Mesodermal cell (in vitro differentiated cells): ENCODE measurements at regions not wholly inside any gene's neighbourhood (a gene's known extent, or its start where the extent isn't known, plus 50 kb on each side); places are given as distances from the start of the nearest gene placed in this dataset.

Experiments used
- H3K27ac ChIP-seq: 2 replicates; pipeline ENCODE4 v1.7.0; 2013; ENCODE audit warnings: mild to moderate bottlenecking, low read depth, low read length, moderate library complexity; ENCODE audit not compliant: severe bottlenecking
- H3K36me3 ChIP-seq: 2 replicates; pipeline ENCODE4 v1.7.1; 2013; ENCODE audit warnings: mild to moderate bottlenecking, low read length, moderate library complexity; ENCODE audit not compliant: control insufficient read depth, insufficient read depth
- H3K4me1 ChIP-seq: one replicate; pipeline ENCODE4 v1.7.1; 2013; ENCODE audit warnings: mild to moderate bottlenecking, low read length; ENCODE audit not compliant: insufficient read depth, control insufficient read depth, poor library complexity, severe bottlenecking
- H3K4me3 ChIP-seq: 2 replicates; pipeline ENCODE4 v1.7.0; 2013; ENCODE audit warnings: low read length, control low read depth, mild to moderate bottlenecking; ENCODE audit not compliant: insufficient read depth, poor library complexity, severe bottlenecking; ENCODE audit errors: extremely low read depth
- H3K9me3 ChIP-seq: 2 replicates; pipeline ENCODE4 v1.7.1; 2013; ENCODE audit warnings: mild to moderate bottlenecking, low read length, moderate library complexity; ENCODE audit not compliant: control insufficient read depth
- WGBS, 2 experiments: methylation state at CpG; one replicate each; pipeline ENCODE4 v1.1.5; 2013; ENCODE audit warnings: missing lambda C conversion rate in 2 of 2; ENCODE audit not compliant: insufficient coverage in 2 of 2; 5-methylcytosine and 5-hydroxymethylcytosine counted together

DNA sequence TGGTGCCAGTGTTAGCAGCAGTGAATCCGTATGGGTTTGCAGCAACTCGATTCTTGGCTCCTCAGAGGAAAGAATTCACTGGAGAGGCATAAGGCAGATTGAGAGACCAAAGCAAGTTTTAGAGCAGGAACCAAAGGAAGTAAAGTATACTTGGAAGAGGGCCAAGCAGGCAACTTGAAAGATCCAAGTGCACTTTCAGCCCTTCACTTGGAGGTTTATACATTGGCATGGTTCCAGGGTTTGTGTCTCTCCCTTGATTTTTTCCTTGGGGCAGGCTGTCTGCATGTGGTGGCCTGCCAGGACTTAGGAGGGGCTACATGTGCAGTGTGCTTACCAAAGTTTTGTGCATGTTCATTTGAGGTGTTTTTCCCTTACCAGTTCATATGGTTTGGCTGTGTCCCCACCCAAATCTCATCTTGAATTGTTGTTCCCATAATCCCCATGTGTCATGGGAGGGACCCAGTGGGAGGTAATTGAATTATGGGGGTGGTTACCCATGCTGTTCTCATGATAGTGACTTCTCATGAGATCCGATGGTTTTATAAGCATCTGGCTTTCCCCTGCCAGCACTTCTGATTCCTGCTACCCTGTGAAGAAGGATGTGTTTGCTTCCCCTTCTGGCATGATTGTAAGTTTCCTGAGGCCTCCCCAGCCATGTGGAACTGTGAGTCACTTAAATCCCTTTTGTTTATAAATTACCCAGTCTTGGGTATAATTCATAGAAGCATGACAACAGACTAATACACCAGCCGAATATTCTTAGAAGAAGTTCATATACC lies 86.2 kb upstream of the TSPAN5 start:
- no peaks in the 10 kb centered on the region for H3K9me3 ChIP-seq
- 88 to 95% methylated on average over 3 to 4 of the region's 4 CpGs for WGBS, 2 experiments
- peaks cover 5% of the 10 kb centered on the region for H3K4me1 ChIP-seq
- no peak overlapping the region for H3K27ac ChIP-seq
- no peaks in the 10 kb centered on the region for H3K36me3 ChIP-seq
- H3K4me3 ChIP-seq, result no peak overlapping the region

DNA sequence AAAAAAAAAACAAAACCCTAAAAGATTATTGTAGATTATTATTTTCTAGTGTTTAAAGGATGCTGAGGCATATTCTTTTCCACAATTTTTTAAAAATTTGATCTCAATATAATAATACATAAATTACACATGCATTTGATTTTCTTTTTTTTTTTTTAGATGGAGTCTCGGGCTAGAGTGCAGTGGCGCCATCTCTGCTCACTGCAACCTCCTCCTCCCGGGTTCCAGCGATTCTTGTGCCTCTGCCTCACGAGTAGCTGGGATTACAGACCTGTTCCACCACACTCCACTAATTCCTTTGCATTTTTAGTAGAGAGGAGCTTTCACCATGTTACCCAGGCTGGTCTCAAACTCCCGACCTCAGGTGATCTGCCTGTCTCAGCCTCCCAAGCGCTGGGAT lies 83.5 kb upstream of the TSPAN5 start:
- no peaks in the 10 kb centered on the region for H3K36me3 ChIP-seq
- WGBS, 2 experiments, result 67 to 75% methylated on average over 4 to 5 of the region's 7 CpGs
- no peaks in the 10 kb centered on the region for H3K9me3 ChIP-seq
- H3K4me3 ChIP-seq, result no peak overlapping the region
- no peaks in the 10 kb centered on the region for H3K4me1 ChIP-seq
- no peak overlapping the region for H3K27ac ChIP-seq

DNA sequence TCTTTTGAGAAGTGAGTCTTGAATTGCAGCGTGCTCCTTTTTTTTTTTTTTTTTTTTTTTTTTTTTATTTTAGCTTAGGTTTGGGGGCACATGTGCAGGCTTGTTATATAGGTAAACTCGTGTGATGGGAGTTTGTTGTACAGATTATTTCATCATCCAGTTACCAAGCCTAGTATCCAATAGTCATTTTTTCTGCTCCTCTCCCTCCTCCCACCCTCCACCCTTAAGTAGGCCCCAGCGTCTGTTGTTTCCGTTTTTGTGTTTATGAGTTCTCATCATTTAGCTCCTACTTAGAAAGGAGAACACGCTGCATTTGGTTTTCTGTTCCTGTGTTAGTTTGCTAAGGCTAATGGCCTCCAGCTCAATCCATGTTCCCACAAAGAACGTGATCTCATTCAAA lies 81.3 kb upstream of the TSPAN5 start:
- Histone ChIP-seq H3K27ac (no peak overlapping the region), H3K36me3 (no peaks in the 10 kb centered on the region), H3K9me3 (no peaks in the 10 kb centered on the region), H3K4me1 (no peaks in the 10 kb centered on the region), H3K4me3 (no peak overlapping the region)
- 75 to 92% methylated on average over 2 of the region's 6 CpGs for WGBS, 2 experiments

DNA sequence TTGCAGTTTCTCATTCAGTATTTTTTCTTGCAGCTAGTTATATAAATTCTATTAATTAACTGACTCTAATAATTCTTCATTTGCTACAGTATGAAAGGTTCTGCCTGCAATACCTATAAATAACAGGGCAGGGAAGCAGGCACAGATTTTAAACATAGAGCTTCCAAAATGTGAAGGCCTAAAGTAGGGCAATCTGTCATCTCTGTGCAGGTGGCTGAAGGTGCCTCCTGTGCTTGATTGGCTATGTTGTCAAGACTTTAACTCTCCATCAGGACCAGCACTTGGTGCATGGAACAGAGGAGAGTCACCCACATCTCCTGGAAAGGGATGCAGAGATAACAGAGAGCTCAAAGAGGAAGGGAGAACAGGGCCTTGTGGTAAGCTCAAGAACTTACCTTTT lies 75.2 kb upstream of the TSPAN5 start:
- Histone ChIP-seq H3K9me3 (no peaks in the 10 kb centered on the region), H3K4me1 (peaks cover 8% of the 10 kb centered on the region), H3K4me3 (no peak overlapping the region), H3K36me3 (no peaks in the 10 kb centered on the region), H3K27ac (no peak overlapping the region)

DNA sequence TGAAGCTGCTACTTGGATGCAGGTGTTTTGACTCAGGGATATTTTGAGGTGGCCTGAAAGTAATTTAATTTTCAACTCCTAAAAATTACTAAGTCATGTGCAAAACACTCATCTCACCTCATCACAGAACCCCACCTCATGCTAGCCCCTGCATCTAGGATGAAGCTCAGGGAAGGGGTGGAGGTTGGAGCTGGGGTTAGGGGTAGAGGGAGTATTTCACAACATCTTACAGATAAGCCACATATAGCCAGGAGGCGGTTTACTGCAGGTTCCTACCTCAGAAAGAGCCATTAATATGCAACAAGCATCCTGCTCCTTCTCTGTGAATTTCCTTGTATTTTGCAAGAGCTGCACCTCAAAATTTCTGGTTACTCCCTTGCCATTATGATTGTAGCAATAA lies 70.5 kb upstream of the TSPAN5 start:
- Histone ChIP-seq H3K27ac (peak overlapping the region; percentile 70), H3K36me3 (no peaks in the 10 kb centered on the region), H3K4me1 (peaks cover 16% of the 10 kb centered on the region), H3K4me3 (no peak overlapping the region), H3K9me3 (no peaks in the 10 kb centered on the region)
- WGBS, 2 experiments, result no CpG with 5 or more reads among the region's 1 CpG

DNA sequence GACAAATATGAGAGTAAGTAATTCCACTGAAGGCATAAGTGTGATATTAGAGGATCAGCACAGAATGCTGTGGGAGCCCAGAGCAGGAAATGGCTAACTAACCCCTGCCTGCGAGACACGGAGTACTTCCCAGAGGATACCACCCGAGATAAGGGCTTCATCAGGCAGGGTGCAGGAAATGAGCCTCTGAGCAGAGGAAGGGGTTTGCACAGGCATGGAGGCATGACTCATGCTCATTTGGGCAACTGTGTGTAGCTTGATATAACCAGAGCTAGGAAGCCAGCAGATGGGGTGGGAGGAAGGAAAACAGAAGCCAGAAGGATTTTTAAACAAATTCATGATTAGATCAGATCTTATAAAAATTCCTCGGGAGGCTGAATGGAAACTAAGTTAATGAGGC lies 70.0 kb upstream of the TSPAN5 start:
- H3K4me3 ChIP-seq, result no peak overlapping the region
- WGBS, 2 experiments, result 18 to 48% methylated on average over 3 to 4 of the region's 4 CpGs
- H3K27ac ChIP-seq, result peak overlapping the region; percentile 70
- no peaks in the 10 kb centered on the region for H3K9me3 ChIP-seq
- peaks cover 16% of the 10 kb centered on the region for H3K4me1 ChIP-seq
- H3K36me3 ChIP-seq, result no peaks in the 10 kb centered on the region

DNA sequence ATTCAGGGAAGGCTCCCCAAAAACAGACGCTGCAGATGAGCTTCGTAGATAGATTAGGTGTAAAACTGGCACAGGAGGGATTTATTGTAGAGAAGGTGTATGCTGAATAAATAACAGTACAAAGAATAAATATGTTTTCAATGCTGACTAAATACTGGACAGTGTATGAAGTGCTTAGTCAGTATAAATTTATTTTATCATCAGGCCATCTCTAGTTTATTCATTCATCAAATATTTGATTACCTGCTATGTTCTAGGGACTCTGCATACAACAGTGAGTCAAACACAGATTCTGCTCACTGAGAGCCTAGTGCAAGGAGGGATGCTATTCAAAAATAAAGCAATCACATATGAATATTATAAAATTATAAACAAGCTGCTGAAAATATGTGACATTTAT lies 63.6 kb upstream of the TSPAN5 start:
- no peaks in the 10 kb centered on the region for H3K9me3 ChIP-seq
- no peaks in the 10 kb centered on the region for H3K4me1 ChIP-seq
- H3K4me3 ChIP-seq, result no peak overlapping the region
- H3K36me3 ChIP-seq, result no peaks in the 10 kb centered on the region
- WGBS, 2 experiments, result 100% methylated on average over 1 of the region's 2 CpGs; no CpG with 5 or more reads in 1 of the 2 experiments
- H3K27ac ChIP-seq, result no peak overlapping the region

DNA sequence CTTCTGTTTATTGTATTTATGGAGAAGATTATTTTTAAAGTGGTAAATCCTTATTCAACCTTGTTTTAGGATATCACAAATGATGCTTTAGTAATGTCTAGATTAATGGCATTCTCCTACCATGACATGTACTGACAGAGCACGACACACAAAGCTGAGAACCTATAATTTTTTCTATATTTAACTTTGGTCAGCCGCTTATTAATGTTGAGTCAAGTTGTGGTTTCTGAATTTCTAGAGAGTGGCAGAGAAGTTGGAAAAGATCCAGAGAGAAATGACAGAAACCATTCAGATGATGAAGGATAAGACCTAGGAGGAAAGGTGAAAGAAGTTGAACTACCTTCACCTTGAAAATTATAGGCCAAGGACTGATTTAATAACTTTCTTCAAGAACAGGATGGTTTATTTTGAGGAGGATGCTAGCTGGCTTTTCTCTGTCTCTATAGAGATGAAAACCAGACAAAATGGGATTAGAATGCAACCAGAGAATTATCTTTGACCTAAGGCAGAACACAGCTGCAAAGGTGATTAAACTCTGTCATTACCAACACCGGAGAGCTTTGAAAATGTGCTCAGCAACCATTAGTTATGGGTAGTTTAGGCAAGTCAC lies 62.6 kb upstream of the TSPAN5 start:
- Histone ChIP-seq H3K9me3 (no peaks in the 10 kb centered on the region), H3K4me3 (no peak overlapping the region), H3K4me1 (no peaks in the 10 kb centered on the region), H3K36me3 (no peaks in the 10 kb centered on the region), H3K27ac (no peak overlapping the region)
- WGBS, 2 experiments, result 86% methylated on average over 1 of the region's 3 CpGs; no CpG with 5 or more reads in 1 of the 2 experiments

DNA sequence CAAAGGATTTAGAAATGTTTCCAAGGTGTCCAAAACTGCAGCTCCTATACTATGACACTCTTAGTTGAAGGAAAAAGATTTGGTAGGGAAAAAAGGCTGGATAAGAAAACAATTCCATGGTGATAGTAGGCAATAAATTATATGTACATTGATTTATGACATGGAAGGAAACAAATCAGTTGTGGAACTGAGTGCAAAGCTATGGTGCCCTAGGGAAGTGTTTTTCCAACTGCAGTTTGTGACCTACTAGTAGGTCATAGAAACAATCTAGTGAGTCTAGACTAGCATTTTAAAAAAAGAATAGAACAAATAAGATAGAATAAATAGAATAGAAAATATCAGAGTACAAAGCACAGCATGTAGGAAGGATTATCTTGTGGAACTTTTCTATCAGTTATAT lies 58.4 kb upstream of the TSPAN5 start:
- Histone ChIP-seq H3K4me1 (no peaks in the 10 kb centered on the region), H3K36me3 (no peaks in the 10 kb centered on the region), H3K9me3 (no peaks in the 10 kb centered on the region), H3K27ac (no peak overlapping the region), H3K4me3 (no peak overlapping the region)

DNA sequence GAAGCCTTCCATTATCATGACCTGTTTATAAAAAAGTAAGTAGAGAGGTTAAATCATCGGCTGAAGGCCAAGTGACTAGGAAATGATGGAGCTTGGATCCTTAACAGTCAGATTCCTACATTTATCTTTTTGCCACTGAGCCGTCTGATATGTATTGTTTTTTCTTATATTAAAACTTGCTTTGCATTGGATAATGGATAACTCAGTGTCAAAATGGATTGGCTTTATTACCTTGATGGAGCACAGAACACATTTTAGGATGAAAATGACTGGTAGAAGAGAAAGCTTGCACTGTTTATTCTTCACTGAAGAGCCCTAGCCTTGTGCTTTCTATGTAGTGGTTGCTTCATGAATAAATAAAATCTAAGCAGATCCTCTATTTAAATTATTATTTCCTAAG lies 54.2 kb upstream of the TSPAN5 start:
- Histone ChIP-seq H3K27ac (no peak overlapping the region), H3K36me3 (no peaks in the 10 kb centered on the region), H3K4me1 (peaks cover 13% of the 10 kb centered on the region), H3K9me3 (no peaks in the 10 kb centered on the region), H3K4me3 (no peak overlapping the region)
- WGBS, 2 experiments, result 100% methylated on average over 1 of the region's 2 CpGs; no CpG with 5 or more reads in 1 of the 2 experiments

DNA sequence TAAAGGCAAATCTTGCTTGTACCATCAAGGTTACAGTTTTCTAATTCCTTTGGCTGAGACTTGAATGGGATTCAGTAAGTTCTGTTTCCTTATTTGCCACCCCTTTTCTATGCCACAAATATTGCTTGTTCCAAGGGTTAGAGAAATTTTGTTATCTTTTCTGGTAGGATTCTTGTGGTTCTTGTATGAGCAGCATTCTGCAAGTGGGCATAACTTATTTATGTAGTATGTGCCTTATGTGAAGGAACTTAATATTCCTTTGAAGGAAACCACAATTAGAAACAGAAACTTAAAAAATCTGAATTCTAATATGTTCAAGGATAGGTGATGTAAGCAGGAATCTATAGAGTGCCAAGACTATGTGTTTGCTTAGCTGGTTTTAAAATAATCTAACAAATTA lies 53.1 kb upstream of the TSPAN5 start:
- H3K4me3 ChIP-seq, result no peak overlapping the region
- no peak overlapping the region for H3K27ac ChIP-seq
- H3K9me3 ChIP-seq, result no peaks in the 10 kb centered on the region
- no peaks in the 10 kb centered on the region for H3K36me3 ChIP-seq
- peaks cover 13% of the 10 kb centered on the region for H3K4me1 ChIP-seq
